ENCODE measurements at regions not wholly inside any gene's neighbourhood (a gene's known extent, or its start where the extent isn't known, plus 50 kb on each side); places are given as distances from the start of the nearest gene placed in this dataset.

DNA sequence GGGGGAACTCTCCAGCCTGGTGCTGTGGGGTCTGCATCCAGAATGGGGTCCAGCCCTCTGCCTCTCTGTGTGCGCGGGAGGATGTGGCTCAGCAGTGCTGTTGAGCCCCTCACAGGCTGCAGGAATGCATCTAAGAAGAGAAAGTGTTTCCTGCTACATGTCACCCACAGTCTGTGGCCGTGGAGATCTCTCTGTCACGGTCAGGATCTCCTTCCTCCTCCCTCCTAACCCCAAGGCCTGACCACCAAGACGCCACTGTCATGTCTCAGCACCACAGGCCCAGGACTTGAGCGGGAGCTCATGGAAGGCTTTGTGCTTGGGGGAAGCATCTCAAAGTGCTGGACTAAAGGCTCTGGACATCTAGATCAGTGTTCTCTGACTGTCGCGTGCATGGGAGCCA, 90.1 kb downstream of the SREK1 start:
- TF ChIP-seq CTCF (IDR thresholded peaks at IDR 0.05; ENCODE audit: insufficient read depth, low read depth, low read length) = no peak
- ChIA-PET POLR2A (no interaction called here), CTCF (no interaction called here)
- DNase-seq (ENCODE audit: low read depth) = no peak
- Histone ChIP-seq H3K27me3 (ENCODE audit: control insufficient read depth, insufficient read depth, low read length) (peaks cover 1% of the 10 kb centered on the region; the same call in 1 of the 2 replicates), H3K36me3 (ENCODE audit: control insufficient read depth, insufficient read depth, low read length) (no peaks in the 10 kb centered on the region), H3K4me3 (ENCODE audit: low read depth, low read length) (no peak overlapping the region)

DNA sequence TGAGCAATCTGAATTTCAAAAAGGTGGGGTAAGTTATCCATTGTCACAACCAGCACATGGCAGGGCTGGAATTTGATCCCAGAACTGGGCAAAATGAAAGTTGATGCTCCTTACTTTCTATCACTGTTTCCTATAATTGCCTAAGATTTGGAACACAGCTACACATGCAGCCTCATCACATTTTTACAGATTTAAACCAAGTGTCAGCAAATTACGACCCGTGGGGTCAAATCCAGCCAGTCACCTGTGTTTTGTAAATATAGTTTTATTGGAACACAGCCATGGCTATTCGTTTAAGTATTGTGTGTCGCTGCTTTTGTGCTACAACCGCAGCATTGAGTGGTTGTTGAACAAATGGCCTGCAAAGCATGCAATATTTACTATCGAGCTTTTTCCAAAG, 94.3 kb downstream of the SREK1 start:
- TF ChIP-seq CTCF (IDR thresholded peaks at IDR 0.05; ENCODE audit: insufficient read depth, low read depth, low read length) = no peak
- ChIA-PET CTCF (no interaction called here), POLR2A (no interaction called here)
- no peak for DNase-seq (ENCODE audit: low read depth)
- H3K4me3 ChIP-seq (ENCODE audit: low read depth, low read length) = no peak overlapping the region
- H3K27me3 ChIP-seq (ENCODE audit: control insufficient read depth, insufficient read depth, low read length) = peaks cover 1% of the 10 kb centered on the region; the same call in 1 of the 2 replicates
- H3K36me3 ChIP-seq (ENCODE audit: control insufficient read depth, insufficient read depth, low read length) = no peaks in the 10 kb centered on the region

GRCh38 chr5:66239034-66239433, 94.9 kb downstream of the SREK1 start:
- TF ChIP-seq CTCF (IDR thresholded peaks at IDR 0.05; ENCODE audit: insufficient read depth, low read depth, low read length) = no peak
- no peak overlapping the region for H3K4me3 ChIP-seq (ENCODE audit: low read depth, low read length)
- ChIA-PET POLR2A (no interaction called here), CTCF (no interaction called here)
- H3K36me3 ChIP-seq (ENCODE audit: control insufficient read depth, insufficient read depth, low read length) = no peaks in the 10 kb centered on the region
- peaks cover 1% of the 10 kb centered on the region; the same call in 1 of the 2 replicates for H3K27me3 ChIP-seq (ENCODE audit: control insufficient read depth, insufficient read depth, low read length)
- DNase-seq (ENCODE audit: low read depth) = no peak

- ChIA-PET POLR2A (no interaction called here), CTCF (no interaction called here)
- no peak for TF ChIP-seq CTCF (IDR thresholded peaks at IDR 0.05; ENCODE audit: insufficient read depth, low read depth, low read length)
- Histone ChIP-seq H3K36me3 (ENCODE audit: control insufficient read depth, insufficient read depth, low read length) (no peaks in the 10 kb centered on the region), H3K27me3 (ENCODE audit: control insufficient read depth, insufficient read depth, low read length) (peaks cover 1% of the 10 kb centered on the region; the same call in 1 of the 2 replicates), H3K4me3 (ENCODE audit: low read depth, low read length) (no peak overlapping the region)
- no peak for DNase-seq (ENCODE audit: low read depth)
Measured at GRCh38 chr5:66241136-66241825, 97.2 kb downstream of the SREK1 start.

DNA sequence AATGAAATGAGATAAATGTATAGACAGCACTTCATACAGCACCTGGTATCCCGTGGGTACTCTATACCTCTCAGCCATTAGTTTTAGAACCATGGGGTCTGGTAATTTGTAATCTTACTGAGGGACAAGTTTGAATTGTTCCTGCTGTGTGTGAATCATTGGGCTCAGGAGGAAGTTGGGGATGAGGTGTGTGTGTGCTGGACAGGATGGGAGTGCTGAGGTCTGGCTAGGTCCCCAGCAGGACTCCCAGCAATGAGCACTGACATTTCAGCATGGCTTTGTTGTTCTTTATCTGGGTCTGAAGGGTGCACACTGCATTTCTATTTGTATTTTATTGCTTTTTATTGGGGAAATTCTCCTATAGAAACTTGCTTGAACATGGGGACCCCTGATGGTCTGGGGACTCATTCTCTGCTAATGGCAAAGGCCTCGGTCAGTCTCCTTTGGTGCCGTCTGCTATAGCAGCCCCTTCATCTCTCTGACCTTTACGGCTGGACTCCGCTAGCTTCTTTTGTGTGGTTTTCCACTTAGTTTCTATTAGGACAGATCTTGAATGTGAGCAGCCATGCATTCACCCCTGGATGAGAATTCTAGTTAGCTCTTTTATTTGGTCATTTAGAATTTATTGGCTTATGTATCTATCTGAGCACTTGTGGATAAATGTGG, 98.1 kb downstream of the SREK1 start:
- ChIA-PET POLR2A (no interaction called here), CTCF (no interaction called here)
- Histone ChIP-seq H3K36me3 (ENCODE audit: control insufficient read depth, insufficient read depth, low read length) (no peaks in the 10 kb centered on the region), H3K27me3 (ENCODE audit: control insufficient read depth, insufficient read depth, low read length) (peaks cover 1% of the 10 kb centered on the region; the same call in 1 of the 2 replicates), H3K4me3 (ENCODE audit: low read depth, low read length) (no peak overlapping the region)
- no peak for TF ChIP-seq CTCF (IDR thresholded peaks at IDR 0.05; ENCODE audit: insufficient read depth, low read depth, low read length)
- no peak for DNase-seq (ENCODE audit: low read depth)

All from BJ (cell line).